CD4-positive, alpha-beta T cell treated with Interleukin-6 at 100 ng/mL for 8 hours (primary cell): ENCODE measurements at regions not wholly inside any gene's neighbourhood (a gene's known extent, or its start where the extent isn't known, plus 50 kb on each side); places are given as distances from the start of the nearest gene placed in this dataset.
A peak's percentile ranks its signal among the peaks of the same experiment; 100 is the strongest.

Source experiments
- DNase-seq: peaks from one replicate; pipeline ENCODE4 v3.0.0-alpha.2; 2020; ENCODE audit warnings: mixed read lengths, low spot score

DNA sequence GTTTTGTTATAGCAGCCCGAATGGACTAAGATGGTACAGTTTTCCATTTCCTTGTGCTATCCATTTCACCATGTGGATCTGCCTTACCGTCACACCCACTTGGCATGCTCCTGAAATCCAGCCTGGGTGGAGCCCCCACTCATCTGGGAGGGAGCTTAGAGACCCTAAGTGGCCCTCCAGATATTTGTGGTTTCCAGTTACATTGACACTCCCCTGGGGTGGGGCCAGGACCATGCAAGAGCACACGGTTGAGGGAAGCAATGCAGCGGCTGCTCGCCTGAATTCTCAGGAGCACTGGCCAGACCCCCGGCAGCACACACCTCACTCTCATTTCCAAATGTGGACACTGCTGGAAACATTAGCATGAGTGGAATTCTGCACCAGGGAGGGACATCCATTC lies 231.1 kb downstream of the UTP18 start:
- DNase-seq = no peak

DNA sequence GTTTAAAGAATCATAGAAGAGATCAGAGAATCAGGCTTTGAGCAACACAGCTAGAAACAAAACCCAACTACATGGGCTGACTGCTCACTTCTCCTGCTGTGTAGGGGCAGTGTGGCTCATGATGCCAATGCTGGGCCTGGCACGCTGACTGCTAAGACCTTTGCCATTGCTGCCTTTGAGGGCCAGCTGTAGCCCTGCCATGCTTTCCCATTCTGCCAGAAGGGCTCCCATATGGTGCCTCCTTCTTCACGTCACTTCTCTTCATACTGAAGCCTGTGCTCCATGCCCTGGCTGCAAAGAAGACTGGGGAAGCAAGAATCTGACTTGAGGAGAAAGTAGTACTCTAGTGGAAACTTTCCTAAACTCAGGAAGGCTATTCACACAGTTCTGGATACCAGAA lies 232.9 kb downstream of the UTP18 start:
- no peak for DNase-seq

DNA sequence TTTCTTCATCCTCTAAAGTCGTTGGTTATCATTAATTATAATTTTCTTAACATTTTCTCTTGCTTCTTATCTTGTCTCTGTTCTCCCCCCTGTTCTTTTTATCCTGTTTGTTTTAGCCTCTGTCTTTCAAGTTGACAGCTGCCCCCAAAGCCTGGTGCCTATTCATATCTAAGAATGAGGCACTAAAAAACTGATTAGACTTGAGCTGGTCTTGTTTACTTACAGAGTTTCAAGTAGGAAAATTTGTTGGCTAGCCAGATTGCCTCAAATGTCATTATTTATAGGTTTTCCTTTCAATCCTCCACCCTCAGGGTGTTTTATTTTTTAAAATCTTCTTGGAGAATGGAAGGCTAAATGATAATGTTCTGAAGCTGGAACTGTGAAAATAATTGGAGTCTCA lies 236.0 kb downstream of the UTP18 start:
- no peak for DNase-seq

DNA sequence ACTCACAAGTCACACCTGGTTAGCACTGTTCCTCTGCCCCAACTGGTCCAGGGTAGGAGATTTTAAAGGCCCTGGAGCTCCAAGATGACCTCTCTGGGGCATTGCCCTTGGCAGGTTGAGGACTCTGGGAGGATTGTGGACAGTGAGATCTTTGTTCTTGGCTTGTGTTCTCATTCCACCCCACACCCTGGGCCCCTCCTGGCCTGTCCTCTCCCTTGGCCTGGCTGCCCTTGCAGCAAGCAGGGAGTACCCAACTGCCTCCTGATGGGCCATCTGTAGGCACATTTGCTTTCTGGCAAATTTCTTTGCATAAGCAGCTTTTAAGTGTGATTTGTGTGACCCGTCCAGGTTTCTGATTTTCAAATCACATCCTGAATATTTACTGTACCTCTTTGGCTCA lies 239.6 kb downstream of the UTP18 start:
- DNase-seq = no peak

DNA sequence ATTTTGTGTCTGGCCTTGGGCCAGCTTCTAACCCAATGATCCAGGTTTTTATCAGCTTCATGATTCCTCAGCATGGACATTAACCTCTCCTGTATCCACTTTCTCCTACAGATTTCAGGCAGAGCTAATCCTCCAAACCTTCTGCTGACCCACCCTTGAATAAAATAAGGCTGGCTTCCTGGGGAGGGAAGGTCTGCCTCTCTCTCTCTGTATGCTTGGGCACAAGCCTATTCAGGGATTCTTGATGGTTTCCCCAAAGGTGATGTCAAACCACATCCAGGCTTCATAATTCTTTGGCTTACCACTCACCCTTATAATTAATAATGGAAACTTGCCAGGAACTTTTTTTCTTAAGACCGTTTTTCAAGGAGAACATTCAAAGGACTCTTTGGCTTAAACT lies 240.1 kb downstream of the UTP18 start:
- no peak for DNase-seq

DNA sequence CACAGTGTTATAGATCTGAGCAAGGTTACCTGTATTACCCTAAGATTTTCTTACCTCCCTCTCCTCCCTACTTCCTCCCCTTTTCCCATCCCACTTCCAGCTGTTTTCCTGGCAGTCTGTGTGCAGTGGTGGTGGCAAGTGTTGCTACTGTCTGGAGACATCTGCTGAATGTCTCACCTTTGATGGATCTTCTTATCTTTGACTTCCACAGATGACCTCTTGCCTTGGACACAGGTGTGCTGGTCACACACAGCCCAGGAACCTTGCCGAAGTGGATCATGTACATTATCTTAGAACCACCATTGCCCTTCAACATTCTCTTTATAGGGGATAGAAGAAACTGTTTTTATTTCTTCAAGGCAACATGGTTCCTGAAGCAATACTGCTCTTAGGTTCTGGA lies 245.1 kb downstream of the UTP18 start:
- no peak for DNase-seq

DNA sequence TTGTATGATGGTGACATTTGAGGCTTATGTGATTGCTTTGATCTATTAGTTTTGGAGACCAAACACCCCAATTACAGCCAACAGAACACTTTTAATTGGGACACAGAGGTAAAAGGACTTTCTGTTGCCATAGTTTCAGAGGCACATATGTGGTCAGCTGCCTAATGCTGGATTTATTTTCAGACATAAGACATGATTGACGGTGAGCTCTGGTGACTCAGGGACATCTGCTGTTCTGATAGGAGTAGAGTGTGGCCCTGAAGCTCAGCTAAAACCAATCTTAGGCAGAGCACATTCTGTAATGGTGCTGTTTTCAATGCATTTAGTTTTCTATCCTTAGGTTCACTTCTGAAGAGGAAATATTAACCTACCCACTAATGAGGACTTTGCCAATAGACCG lies 247.1 kb downstream of the UTP18 start:
- DNase-seq = no peak

DNA sequence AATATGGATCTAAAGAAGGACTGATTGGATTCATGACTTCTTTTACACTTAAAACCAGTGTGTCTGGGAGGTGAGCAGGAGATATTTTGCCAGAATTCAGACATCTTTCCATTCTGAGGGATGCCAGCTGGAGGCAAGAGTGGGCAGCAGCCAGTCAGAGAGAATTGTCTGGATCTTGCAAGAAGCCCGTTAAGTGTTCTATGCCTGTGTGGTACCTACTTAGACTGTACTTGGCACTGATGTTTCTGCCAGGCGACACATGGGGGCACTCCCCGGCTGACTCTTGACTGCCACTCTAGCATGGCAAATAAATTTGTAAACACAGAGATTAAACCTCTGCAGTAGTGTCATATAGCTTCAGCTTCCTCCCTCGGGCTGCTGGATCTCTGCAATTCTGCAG lies 247.7 kb downstream of the UTP18 start:
- no peak for DNase-seq

DNA sequence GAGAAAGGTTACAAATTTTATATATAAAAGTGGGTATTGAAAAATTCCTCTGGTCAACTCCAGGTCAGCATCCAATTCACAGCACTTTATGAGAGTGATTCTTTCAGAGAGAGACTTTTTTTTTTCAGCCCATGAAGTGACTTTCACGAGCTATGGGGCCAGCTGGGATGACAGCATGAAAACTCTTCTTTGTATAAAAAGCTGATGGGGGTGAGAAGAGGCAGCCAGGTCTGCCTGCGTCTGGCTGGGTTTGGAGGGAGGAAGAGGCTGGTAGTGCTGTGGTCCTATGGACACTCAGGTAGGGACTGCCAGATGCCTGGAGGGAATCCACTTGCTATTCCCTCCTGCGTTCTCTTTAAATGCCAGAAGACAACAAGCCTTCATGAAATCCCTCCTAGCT lies 250.6 kb downstream of the UTP18 start:
- no peak for DNase-seq

DNA sequence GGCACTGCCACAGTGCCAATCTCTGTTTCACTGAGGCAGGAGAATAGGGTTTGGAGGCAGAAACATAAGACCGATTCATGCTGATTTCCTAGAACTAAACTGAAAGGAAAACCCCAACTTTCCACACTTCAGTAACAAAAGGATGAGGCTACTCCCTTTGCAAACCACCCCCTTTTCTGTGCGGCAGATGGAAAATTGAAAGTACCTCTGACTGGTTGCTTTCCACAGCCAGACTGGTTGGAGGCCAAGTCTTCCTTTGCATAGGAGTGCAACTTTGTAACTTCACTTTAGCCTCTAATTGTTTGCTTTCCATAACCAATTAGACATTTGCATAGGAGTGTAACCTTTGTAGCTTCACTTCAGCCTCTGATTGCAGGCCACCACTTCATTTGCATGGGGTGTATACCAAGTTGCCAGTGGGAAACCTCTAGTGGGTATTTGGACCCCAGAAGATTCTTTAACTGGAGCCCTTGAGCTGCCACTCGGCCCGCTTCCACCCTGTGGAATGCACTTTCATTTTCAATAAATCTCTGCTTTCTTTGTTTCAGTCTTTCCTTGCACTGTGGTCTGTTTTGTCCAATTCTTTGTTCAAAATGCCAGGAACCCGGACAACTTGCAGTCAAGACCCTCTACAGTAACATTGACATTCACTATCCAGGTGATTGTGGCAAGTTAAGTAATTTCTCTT lies 252.0 kb downstream of the UTP18 start:
- no peak for DNase-seq

DNA sequence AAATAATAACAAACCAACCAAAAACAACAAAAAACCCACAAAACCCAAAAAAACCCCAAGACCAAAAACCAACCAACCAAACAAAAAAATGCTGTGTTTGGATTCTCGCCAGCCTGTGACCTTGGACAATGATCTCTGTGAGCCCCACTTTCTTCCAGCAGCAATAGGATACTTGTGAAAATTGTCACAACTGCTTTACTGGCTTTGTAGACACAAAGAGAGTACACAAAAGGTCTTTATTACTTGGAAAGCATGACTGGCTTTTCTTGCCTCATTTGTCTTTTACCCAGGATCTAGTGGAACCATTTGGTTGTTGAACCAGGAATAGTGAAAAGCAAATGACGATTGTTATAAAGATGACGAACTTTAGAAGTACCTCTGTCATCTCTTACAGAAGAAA lies 256.6 kb downstream of the UTP18 start:
- DNase-seq = no peak

DNA sequence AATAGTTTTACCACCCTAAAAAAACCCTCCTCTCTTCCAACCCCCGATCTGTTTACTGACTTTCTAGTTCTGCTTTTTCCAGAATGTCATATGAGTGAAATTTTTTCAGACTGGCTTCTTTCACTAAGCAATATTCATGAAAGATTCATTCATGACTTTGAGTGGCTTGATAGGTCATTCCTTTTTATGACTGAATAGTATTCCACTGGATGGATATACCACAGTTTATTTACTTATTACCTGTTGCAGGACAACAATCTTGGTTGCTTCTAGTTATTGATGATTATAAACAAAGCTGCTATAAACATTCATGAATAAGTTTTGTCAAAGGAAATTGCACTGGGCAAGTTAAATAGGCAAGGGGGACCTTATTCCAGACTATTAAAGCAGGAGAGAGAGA lies 264.2 kb downstream of the UTP18 start:
- no peak for DNase-seq

DNA sequence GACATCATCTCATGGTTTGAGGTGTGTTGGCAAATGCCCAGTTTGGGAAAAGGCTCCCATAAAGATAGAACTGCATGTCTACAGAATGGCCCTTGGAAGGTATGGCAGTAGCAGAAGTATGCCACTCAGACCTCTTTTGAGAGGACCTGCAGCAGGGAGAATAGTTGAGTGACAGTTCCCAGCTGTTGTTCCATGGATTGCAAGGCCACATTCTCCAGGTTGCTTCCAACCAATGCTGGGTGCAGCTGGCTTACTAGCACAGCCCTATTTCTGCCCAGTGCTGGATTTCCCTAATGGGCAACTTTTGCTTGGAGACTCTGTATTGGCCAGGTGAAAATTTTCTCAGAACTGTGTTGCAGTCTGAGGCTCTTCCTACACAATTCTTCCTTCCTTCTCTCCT lies 266.2 kb downstream of the UTP18 start:
- DNase-seq = no peak

DNA sequence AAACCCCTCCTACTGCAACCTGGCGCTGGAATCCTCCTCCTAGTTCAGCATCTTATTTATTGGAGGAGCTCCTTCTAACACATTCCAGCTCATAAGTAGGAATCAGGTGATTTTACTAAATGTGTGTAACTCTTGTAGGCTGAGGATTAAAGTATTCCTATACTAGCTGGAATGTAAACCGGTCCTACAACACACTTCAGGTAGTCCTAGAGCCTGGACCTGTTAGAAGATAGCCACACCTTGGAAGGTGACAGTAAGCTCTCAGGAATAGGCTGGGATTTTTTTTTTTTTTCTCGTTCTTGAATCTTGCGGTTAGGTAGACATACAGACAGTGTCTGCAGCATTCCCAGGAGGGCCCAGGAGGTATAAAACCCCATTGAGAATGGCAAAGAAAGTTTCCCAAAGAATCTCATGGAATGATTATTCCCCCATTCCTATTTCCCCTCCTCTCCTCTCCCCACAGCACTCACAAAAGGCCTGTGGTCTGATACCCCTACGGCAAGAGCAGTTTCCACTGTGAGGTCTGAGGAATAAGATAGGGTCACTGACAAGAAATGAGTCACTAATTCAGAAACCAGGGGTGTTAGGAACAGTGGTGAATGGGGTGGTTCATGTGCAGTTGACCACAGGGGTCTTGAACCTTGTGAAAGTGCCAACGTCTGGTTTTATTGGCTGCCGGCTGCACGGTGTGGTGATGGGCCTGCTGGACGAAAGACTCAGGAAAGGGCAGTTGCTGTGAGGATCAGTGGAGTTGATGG lies 267.1 kb downstream of the UTP18 start:
- DNase-seq = no peak

DNA sequence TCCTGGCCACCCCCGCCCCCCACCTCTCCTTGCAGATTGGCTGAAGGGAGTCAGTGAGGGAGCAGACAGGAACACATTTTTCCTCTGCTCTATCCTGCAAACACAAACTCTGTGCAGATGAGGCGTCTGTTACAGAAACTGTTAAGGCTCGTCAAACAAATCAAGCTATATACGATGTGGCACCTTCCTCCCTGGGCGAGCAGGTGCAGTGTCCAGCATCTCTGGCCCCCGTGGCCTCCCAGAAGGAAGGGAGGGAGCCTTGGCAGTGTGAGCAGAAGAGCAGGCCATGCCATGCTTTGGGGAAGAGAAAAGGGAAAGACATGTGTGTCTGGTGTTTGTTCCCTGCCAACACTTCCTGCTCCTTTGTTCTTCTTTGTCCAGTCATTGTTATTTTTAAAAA lies 267.8 kb downstream of the UTP18 start:
- no peak for DNase-seq

DNA sequence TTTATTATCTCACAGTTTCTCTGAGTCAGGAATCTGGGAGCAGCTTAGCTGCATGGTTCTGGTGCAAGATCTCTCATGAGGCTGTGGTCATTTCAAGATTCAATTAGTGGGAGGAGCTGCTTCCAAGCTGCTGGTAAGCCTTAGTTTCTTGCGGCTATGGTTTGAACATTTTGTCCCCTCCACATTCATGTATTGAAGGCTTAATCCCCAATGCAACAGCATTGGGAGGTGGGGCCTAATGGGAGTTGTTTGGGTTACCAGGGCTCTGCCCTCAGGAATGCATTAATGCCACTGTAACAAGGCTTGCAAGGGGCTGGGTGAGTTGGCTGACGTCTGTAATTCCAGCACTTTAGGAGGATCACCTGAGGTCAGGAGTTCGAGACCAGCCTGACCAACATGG lies 272.9 kb downstream of the UTP18 start:
- DNase-seq = no peak

DNA sequence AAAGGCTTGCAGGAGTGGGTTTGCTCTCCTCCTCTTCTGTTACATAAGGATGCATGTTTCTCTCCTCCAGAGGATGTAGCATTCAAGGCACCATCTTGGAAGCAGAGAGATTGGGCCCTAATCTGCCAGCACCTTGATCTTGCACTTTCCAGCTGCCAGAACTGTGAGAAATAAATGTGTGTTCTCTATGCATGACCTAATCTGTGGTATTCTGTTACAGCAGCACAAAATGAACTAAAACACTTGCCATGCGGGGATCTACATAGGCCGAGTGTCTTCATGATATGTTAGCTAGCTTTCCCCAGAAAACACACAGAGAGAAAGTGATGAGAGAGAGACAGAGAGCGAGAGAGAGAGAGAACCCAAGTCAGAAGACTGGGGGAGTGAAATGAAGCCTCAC lies 273.5 kb downstream of the UTP18 start:
- DNase-seq = no peak

DNA sequence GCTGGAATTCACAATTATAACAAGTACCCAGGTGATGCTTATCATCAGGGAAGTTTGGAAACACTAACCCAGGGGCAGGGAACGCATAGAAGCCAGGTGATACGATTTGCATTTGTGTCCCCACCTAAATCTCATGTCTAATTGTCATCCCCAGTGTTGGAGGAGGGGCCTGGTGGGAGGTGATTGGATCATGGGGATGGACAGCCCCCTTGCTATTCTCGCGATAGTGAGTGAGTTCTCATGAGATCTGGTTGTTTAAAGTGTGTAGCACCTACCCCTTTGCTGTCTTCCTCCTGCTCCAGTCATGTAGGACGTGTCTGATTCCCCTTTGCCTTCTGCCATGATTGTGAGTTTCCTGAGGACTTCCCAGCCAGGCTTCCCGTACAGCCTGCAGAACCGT lies 276.3 kb downstream of the UTP18 start:
- DNase-seq = no peak

DNA sequence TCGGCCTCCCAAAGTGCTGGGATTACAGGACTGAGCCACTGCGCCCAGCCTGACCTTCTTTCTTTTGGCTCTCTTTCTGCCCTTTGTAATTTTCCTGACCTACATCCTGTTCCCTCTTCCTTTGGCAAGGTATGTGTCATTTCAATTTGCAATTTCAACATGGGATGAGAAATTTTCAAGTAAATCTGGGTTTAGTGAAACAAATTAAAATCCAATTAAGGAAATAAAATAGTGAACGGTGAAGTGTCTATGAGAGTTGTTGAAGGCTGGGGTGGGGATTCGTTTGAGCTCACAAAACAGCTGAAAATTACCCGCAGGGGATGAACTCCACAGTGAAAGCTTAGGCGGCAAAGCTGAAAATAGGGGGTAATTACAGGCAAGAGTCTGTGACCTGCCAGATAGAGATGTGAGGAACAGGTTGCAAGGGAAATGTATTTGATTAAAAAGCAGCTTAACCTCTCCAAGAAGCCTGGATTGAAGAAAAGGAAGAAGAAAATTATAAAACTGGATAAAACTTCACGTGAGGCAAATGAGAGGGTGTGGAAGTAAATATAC lies 277.7 kb downstream of the UTP18 start:
- DNase-seq = no peak

DNA sequence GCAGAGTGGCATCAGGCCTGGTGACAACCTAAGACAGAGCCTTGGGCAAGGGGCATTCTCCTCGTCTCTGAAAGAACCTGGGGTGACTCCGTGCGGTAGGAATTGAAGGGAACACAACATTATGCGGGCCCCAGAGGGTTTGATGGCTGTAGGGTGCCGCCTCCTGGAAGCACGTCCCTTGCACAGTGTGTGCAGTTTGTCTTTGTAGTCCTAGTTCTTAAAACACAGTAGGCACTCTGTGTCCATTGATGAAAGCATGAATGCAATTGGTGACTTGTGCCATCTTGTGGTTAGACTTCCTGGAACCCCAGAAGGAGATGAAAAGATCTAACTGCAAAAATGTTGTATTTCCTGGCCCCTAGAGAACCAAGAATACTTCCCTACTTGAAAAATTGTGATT lies 279.8 kb downstream of the UTP18 start:
- peak; percentile 34 for DNase-seq

DNA sequence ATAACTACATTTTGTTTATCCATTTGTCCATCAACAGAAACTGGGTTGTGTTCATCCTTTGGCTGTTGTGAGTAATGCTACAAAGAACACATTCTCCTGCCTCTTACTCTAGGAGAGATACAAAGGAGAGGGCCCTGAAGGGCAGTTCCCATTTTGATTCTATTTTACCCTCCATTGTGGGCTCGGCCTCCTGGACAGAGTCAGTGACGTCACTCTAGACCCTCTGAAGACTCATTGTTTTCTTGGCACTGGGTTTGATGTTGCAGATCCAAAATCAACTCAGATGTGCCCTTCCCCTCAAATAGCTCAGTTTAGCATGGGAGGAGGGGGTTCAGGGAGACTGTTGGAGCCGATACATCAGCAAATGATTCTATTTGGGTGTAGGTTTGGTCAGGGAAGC lies 280.9 kb downstream of the UTP18 start:
- DNase-seq = no peak

DNA sequence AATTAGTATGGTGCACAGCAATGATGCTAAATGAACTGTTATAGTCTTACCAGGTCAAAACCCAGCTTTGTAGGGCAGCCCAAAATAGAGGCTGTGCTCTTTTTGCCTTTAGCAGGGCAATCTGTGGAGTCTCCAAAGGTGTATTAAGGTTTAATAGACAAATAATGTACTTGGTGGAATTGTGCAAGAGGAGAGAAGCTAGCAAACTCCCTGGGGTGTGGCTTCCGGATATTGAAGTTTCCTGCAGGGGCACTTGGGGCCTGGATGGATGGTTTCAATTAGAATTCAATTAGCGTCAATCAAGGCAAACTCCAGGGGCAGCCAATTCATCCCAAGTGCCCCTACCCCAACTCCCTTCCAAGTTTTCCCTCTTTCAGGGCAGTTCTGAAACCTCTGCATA lies 285.8 kb downstream of the UTP18 start:
- no peak for DNase-seq

DNA sequence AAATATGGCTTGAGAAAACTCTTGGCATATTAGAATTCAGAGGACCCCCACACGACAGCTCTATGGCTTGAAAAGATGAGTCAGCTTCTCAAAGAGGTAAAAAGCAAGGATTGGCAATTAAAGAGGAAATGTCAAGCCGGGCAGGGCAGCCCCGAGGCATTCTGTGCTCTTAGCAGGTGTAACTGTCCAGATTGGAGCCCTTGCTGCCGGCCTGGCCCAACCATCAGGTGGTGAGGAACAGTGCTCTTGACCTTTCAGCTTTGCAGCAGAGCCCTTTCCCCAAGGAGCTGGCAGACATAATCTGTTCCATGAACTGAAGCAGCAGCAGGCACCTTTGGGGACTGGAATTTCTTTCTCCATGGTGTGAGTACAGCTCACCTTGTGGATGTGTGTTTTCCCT lies 287.8 kb downstream of the UTP18 start:
- DNase-seq = no peak

DNA sequence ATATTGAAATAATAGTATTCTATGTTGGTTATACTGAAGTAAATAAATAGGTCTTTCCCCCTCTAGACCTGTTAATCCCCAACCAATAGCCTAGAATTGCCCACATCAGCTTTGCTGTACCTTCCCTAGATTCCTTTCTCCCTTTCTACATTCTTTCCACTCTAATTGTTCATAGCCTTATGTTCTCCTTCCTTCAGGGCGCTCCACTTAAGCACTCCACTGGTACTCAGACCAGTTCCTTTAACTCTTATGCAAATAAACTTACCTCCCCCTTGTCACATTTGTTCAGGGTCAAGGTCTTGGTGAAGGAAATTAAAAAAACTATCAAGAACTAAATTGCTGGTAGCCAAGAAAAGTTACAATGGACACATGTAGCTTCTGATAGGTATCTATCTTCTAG lies 294.8 kb downstream of the UTP18 start:
- DNase-seq = no peak
